ENCODE measurements at regions not wholly inside any gene's neighbourhood (a gene's known extent, or its start where the extent isn't known, plus 50 kb on each side); places are given as distances from the start of the nearest gene placed in this dataset.
"Not testable (repeated sequence)": the region's sequence is repeated elsewhere in the genome, so short reads cannot be mapped to it uniquely, and the experiment has no call there.

DNA sequence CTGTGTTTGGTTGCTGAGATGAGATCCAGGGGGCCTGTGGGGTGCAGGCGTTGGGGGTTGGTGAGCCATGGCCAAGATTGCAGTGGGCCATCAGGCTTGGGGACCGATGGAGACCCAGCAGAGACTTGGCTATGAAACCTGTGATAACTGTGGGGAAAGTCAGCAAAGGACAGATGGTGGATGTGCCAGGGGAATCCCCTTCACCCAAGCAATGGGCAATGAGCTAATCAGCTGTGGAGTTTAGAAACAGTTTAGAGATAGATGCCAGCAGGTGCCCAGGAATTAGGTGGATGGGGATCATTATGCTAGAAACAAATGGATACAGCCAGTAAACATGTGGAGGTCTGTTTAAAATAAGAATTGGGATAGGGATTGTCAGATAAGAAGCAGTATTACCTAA lies 151.4 kb upstream of the FERD3L start:
- no peak overlapping the region for H3K9ac ChIP-seq (ENCODE audit: low read length)
- H3K4me3 ChIP-seq (ENCODE audit: low read length): no peak overlapping the region
- no peak for DNase-seq (ENCODE audit: low read depth)
- H3K27me3 ChIP-seq (replicated peaks; ENCODE audit: control insufficient read depth, insufficient read depth, low read length): no peaks in the 10 kb centered on the region
- H3K36me3 ChIP-seq (ENCODE audit: control insufficient read depth, insufficient read depth, low read length, severe bottlenecking): no peaks in the 10 kb centered on the region
- peaks cover 17% of the 10 kb centered on the region for H3K4me1 ChIP-seq (ENCODE audit: control insufficient read depth, insufficient read depth, low read length)
- no peaks in the 10 kb centered on the region for H3K9me3 ChIP-seq (ENCODE audit: control insufficient read depth, low read length)

DNA sequence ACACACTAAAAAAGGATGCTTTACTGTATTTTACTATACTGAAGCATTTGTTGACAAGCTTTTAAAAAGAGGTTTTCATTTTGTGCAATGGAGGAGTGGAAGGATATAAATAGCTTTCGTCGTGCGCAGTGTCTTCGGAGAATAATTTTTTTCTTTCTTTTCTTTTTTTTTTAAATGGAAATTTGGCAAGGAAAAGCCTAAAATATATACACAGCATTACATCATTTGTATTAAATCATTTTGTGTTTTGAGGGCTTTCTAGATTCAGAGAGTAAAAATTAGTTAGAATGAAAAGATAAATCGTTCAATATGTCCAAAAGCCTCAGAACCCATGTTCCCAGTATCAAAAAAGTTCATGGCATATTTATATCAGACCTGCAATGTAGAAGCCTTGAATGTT lies 150.2 kb upstream of the FERD3L start:
- H3K9me3 ChIP-seq (ENCODE audit: control insufficient read depth, low read length): no peaks in the 10 kb centered on the region
- no peaks in the 10 kb centered on the region for H3K36me3 ChIP-seq (ENCODE audit: control insufficient read depth, insufficient read depth, low read length, severe bottlenecking)
- H3K27me3 ChIP-seq (replicated peaks; ENCODE audit: control insufficient read depth, insufficient read depth, low read length): no peaks in the 10 kb centered on the region
- peak overlapping the region; percentile 27 for H3K4me3 ChIP-seq (ENCODE audit: low read length)
- peak overlapping the region; percentile 4 for H3K9ac ChIP-seq (ENCODE audit: low read length)
- DNase-seq (ENCODE audit: low read depth): no peak
- peaks cover 17% of the 10 kb centered on the region for H3K4me1 ChIP-seq (ENCODE audit: control insufficient read depth, insufficient read depth, low read length)

DNA sequence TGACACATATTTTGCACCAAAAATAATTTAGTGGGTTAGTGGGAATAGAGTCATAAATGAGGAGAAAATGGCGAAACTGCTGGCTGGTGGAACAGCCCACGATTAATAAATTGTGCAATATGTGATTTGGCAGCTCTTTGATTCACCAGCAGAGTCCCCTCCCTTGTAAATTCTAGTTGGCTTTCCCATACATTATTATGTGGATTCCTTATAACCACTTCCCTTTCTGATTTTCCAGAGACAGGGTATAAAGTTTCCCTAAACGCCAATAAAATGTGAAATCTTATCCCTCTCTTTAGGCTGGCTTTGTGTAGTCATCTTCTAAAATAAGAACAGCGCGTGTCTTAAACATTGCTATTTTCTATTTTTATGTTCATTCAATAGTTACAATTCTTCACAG lies 149.4 kb upstream of the FERD3L start:
- H3K4me3 ChIP-seq (ENCODE audit: low read length): peak overlapping the region; percentile 58
- DNase-seq (ENCODE audit: low read depth): peak; percentile 79
- H3K4me1 ChIP-seq (ENCODE audit: control insufficient read depth, insufficient read depth, low read length): peaks cover 17% of the 10 kb centered on the region
- H3K36me3 ChIP-seq (ENCODE audit: control insufficient read depth, insufficient read depth, low read length, severe bottlenecking): no peaks in the 10 kb centered on the region
- H3K9ac ChIP-seq (ENCODE audit: low read length): no peak overlapping the region
- H3K9me3 ChIP-seq (ENCODE audit: control insufficient read depth, low read length): no peaks in the 10 kb centered on the region
- no peaks in the 10 kb centered on the region for H3K27me3 ChIP-seq (replicated peaks; ENCODE audit: control insufficient read depth, insufficient read depth, low read length)

DNA sequence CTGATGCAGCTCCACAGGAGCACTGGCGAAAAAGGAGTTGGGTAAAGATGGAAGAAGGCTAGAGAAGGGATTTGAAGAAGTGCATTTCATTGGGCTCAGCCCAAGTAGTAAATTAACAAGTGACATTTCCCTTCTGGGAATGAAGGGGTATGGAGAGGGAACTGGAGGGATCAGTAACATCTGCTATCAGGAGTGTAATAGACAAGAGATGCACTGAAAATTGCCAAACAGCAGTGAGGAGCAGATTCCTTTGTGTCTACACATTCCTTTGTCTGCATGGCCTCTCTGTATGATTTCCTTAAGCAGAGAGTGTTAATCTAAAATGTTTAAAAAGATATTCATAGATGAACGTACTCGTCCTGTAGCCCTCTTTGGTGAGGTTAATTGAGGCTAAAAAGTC lies 148.2 kb upstream of the FERD3L start:
- no peak for DNase-seq (ENCODE audit: low read depth)
- Histone ChIP-seq H3K4me3 (ENCODE audit: low read length) (no peak overlapping the region), H3K4me1 (ENCODE audit: control insufficient read depth, insufficient read depth, low read length) (peaks cover 17% of the 10 kb centered on the region), H3K36me3 (ENCODE audit: control insufficient read depth, insufficient read depth, low read length, severe bottlenecking) (no peaks in the 10 kb centered on the region), H3K9me3 (ENCODE audit: control insufficient read depth, low read length) (no peaks in the 10 kb centered on the region), H3K27me3 (replicated peaks; ENCODE audit: control insufficient read depth, insufficient read depth, low read length) (no peaks in the 10 kb centered on the region), H3K9ac (ENCODE audit: low read length) (no peak overlapping the region)

DNA sequence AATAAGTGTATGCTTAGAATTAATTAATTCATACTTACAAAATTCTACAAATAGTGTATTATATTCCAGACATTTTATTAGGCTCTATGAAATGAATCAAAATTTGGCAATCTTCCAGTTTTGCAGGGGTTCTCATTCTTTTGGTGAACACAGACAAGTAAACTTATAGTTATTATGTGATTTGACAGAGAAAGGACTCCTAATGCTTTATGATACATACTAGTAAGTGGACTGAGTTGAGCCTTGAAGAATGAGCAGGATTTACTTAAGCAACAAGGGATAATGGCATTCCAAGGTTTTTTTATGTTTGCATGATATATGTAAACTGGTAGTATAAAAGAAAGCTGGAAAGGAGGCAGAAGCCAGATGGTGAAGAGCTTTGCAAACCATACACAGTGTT lies 145.7 kb upstream of the FERD3L start:
- Histone ChIP-seq H3K36me3 (ENCODE audit: control insufficient read depth, insufficient read depth, low read length, severe bottlenecking) (no peaks in the 10 kb centered on the region), H3K27me3 (replicated peaks; ENCODE audit: control insufficient read depth, insufficient read depth, low read length) (no peaks in the 10 kb centered on the region), H3K9me3 (ENCODE audit: control insufficient read depth, low read length) (no peaks in the 10 kb centered on the region), H3K4me1 (ENCODE audit: control insufficient read depth, insufficient read depth, low read length) (peaks cover 17% of the 10 kb centered on the region), H3K9ac (ENCODE audit: low read length) (no peak overlapping the region), H3K4me3 (ENCODE audit: low read length) (no peak overlapping the region)
- DNase-seq (ENCODE audit: low read depth): no peak

DNA sequence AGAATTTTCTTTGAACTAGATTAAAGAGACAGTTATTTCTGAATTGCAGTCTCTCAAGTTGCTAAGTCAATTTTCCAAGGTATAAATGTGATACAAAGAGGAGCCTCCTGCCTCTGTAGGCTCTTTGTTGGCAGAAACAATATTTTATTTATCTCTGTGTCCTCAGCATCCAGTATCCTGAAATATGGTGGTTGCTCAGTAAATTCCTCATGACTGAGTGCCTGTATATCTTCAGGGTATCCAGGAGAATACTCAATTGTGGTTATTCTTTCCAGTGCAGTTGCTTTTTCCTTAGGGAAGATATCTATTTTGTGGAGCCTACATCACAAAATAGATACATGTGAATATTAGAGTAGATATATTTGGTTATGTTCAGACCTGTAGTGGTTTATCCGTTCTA lies 144.8 kb upstream of the FERD3L start:
- peaks cover 23% of the 10 kb centered on the region for H3K4me1 ChIP-seq (ENCODE audit: control insufficient read depth, insufficient read depth, low read length)
- H3K9ac ChIP-seq (ENCODE audit: low read length): no peak overlapping the region
- no peak overlapping the region for H3K4me3 ChIP-seq (ENCODE audit: low read length)
- DNase-seq (ENCODE audit: low read depth): no peak
- no peaks in the 10 kb centered on the region for H3K9me3 ChIP-seq (ENCODE audit: control insufficient read depth, low read length)
- H3K27me3 ChIP-seq (replicated peaks; ENCODE audit: control insufficient read depth, insufficient read depth, low read length): no peaks in the 10 kb centered on the region
- H3K36me3 ChIP-seq (ENCODE audit: control insufficient read depth, insufficient read depth, low read length, severe bottlenecking): no peaks in the 10 kb centered on the region

DNA sequence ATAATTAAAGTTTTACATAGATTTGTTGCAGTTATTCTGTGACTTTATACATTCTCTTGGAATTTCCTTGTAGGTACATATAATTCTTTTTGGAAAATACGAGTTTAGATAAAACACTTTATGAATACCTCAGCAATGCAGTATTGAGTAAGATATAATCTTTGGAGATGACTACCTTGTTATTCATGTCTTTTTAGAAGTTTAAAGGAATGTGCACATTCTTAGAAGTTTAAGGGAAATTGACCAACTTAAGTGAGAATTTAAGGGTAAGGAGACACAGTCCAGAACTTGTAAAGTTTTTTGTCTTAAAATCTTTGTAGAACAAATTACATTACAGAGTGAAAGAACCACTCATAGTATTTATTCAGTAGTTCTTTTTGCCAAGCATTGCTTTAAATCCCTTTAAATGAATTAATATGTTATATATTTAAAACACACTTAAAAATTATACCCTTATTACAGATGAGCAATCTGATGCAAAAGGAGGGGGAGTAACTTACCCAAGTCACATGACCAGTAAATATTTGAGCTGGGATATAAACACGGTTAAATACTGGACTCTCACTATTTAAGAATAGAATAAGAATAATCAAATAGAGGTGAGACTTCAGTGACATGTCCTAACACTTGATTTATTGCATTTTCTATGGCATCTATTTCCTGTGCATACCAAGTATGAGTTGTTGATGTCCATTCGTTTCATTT lies 139.5 kb upstream of the FERD3L start:
- Histone ChIP-seq H3K9me3 (ENCODE audit: control insufficient read depth, low read length) (peaks cover 3% of the 10 kb centered on the region), H3K4me1 (ENCODE audit: control insufficient read depth, insufficient read depth, low read length) (peaks cover 13% of the 10 kb centered on the region), H3K27me3 (replicated peaks; ENCODE audit: control insufficient read depth, insufficient read depth, low read length) (no peaks in the 10 kb centered on the region), H3K36me3 (ENCODE audit: control insufficient read depth, insufficient read depth, low read length, severe bottlenecking) (no peaks in the 10 kb centered on the region), H3K4me3 (ENCODE audit: low read length) (peak overlapping the region; percentile 13), H3K9ac (ENCODE audit: low read length) (no peak overlapping the region)
- DNase-seq (ENCODE audit: low read depth): peak; percentile 60

DNA sequence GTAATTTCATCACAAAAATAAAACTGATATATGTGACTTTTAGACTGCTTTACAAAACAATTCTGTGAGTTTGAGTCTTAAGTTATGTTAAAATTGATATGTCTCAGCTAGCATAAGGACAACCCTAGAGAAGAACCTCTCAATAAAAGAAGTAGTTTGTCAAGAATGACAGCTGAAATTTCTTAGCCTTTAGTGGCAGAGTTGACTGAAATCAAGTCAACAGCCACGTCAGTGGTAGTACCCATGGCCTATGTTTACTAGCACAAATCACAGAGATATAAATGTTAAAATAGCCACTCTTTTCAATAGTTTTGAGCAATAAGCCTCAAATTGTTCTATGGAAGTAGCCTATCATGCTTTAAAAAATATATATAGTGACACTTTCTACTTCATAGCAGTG lies 138.9 kb upstream of the FERD3L start:
- Histone ChIP-seq H3K9me3 (ENCODE audit: control insufficient read depth, low read length) (peaks cover 9% of the 10 kb centered on the region), H3K27me3 (replicated peaks; ENCODE audit: control insufficient read depth, insufficient read depth, low read length) (no peaks in the 10 kb centered on the region), H3K4me3 (ENCODE audit: low read length) (no peak overlapping the region), H3K9ac (ENCODE audit: low read length) (peak overlapping the region; percentile 17), H3K36me3 (ENCODE audit: control insufficient read depth, insufficient read depth, low read length, severe bottlenecking) (no peaks in the 10 kb centered on the region), H3K4me1 (ENCODE audit: control insufficient read depth, insufficient read depth, low read length) (peaks cover 13% of the 10 kb centered on the region)
- peak; percentile 22 for DNase-seq (ENCODE audit: low read depth)

DNA sequence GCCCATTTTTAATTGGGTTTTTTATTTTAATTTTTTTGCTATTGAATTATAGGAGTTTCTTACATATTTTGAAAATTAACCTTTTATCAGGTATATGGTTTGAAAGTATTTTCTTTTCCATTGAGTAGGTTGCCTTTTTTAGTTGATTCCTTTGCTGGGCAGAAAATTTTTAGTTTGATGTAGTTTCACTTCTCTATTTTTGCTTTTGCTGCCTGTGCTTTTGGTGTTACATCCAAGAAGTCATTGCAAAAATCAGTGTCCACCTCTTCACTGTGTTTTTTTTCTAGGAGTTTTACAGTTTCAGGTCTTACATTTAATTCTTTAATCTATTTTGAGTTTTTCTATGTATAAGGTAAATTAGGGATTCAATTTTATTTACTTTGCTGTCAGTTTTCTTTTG lies 129.8 kb upstream of the FERD3L start:
- H3K4me1 ChIP-seq (ENCODE audit: control insufficient read depth, insufficient read depth, low read length): no peaks in the 10 kb centered on the region
- no peak overlapping the region for H3K4me3 ChIP-seq (ENCODE audit: low read length)
- H3K9ac ChIP-seq (ENCODE audit: low read length): no peak overlapping the region
- DNase-seq (ENCODE audit: low read depth): no peak
- no peaks in the 10 kb centered on the region for H3K36me3 ChIP-seq (ENCODE audit: control insufficient read depth, insufficient read depth, low read length, severe bottlenecking)
- no peaks in the 10 kb centered on the region for H3K27me3 ChIP-seq (replicated peaks; ENCODE audit: control insufficient read depth, insufficient read depth, low read length)
- H3K9me3 ChIP-seq (ENCODE audit: control insufficient read depth, low read length): peaks cover 22% of the 10 kb centered on the region

DNA sequence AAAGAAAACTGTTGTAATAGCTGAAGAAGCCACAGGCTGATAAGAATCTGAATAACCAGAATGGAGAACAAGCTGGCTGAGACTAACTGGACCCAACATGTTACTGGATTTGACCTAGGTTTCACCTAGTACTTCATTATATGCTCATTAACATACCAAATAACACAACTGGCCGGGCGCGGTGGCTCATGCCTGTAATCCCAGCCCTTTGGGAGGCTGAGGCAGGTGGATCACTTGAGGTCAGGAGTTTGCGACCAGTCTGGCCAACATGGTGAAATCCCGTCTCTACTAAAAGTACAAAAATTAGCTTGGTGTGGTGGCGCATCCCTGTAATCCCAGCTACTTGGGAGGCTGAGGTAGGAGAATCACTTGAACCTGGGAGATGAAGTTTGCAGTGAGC lies 127.1 kb upstream of the FERD3L start:
- H3K9me3 ChIP-seq (ENCODE audit: control insufficient read depth, low read length); H3K9ac ChIP-seq (ENCODE audit: low read length); H3K4me3 ChIP-seq (ENCODE audit: low read length); H3K36me3 ChIP-seq (ENCODE audit: control insufficient read depth, insufficient read depth, low read length, severe bottlenecking); H3K27me3 ChIP-seq (replicated peaks; ENCODE audit: control insufficient read depth, insufficient read depth, low read length); DNase-seq (ENCODE audit: low read depth): not testable (repeated sequence)
- H3K4me1 ChIP-seq (ENCODE audit: control insufficient read depth, insufficient read depth, low read length): peaks cover 13% of the 10 kb centered on the region

DNA sequence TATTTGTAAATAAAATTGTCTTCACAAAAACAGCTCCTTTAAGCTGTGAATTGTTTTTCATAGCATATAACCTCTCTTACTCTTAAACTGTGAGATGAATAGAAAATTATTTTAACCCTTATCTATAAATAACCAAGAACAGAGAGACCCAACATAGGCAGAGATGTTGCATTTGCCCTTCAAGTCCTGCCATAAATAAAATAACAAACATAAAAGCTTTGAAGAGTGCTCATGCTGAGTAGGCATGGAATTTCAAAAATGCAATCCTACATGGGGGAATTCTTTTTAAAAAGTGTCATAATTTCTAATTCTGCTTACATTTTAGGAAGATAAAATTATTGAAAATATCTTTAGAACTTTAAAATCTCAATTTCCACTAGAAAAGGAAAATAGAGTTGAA lies 124.1 kb upstream of the FERD3L start:
- DNase-seq (ENCODE audit: low read depth): no peak
- peaks cover 13% of the 10 kb centered on the region for H3K4me1 ChIP-seq (ENCODE audit: control insufficient read depth, insufficient read depth, low read length)
- no peaks in the 10 kb centered on the region for H3K9me3 ChIP-seq (ENCODE audit: control insufficient read depth, low read length)
- peak overlapping the region; percentile 70 for H3K4me3 ChIP-seq (ENCODE audit: low read length)
- H3K27me3 ChIP-seq (replicated peaks; ENCODE audit: control insufficient read depth, insufficient read depth, low read length): no peaks in the 10 kb centered on the region
- H3K9ac ChIP-seq (ENCODE audit: low read length): peak overlapping the region; percentile 49
- no peaks in the 10 kb centered on the region for H3K36me3 ChIP-seq (ENCODE audit: control insufficient read depth, insufficient read depth, low read length, severe bottlenecking)

DNA sequence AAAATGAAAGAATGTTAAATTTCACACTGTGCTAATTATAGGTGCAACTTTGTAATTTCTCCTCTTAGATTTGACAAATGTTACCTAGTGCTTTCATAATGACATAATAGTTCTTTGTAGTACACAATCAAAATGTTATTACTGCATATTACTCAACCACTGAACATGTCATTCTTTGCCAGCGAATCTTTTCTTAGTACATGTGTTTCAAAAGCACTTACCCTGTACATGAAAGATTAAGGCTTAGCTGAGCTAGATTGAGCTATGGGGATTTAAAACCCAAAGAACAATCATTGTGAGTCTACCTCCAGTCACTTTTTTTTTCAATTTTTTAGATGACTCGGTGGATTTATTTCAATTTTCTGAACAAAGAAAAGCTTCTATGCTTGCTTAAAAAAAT lies 123.5 kb upstream of the FERD3L start:
- peak overlapping the region; percentile 70 for H3K4me3 ChIP-seq (ENCODE audit: low read length)
- no peaks in the 10 kb centered on the region for H3K27me3 ChIP-seq (replicated peaks; ENCODE audit: control insufficient read depth, insufficient read depth, low read length)
- DNase-seq (ENCODE audit: low read depth): peak; percentile 63
- no peaks in the 10 kb centered on the region for H3K9me3 ChIP-seq (ENCODE audit: control insufficient read depth, low read length)
- H3K4me1 ChIP-seq (ENCODE audit: control insufficient read depth, insufficient read depth, low read length): peaks cover 13% of the 10 kb centered on the region
- H3K9ac ChIP-seq (ENCODE audit: low read length): peak overlapping the region; percentile 49
- H3K36me3 ChIP-seq (ENCODE audit: control insufficient read depth, insufficient read depth, low read length, severe bottlenecking): no peaks in the 10 kb centered on the region
